ENCODE measurements at regions not wholly inside any gene's neighbourhood (a gene's known extent, or its start where the extent isn't known, plus 50 kb on each side); places are given as distances from the start of the nearest gene placed in this dataset.

DNA sequence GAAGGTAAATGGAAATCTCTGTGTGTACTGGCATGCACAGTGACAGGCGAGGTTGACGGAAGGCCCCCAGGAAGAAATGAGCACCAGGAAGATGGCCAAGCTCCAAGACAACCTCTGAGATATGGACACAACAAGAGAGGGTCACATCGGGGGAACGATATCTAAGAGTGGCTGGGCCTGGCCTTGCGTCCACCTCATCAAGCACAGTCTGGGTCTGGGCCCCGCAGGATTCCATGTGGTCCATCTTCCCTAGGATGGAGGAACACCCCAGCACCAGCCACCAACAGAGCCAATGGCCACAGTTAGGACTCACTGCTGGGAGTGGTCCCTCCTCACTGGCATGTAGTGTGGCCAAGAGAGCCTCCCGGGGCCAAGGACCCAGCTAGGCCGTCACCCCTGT is 272.6 kb upstream of the AGTR2 start:
- Mint-ChIP-seq H3K4me1 (peaks cover 31% of the 10 kb centered on the region), H3K9me3 (no peaks in the 10 kb centered on the region), H3K36me3 (ENCODE audit: low read depth) (peaks cover 20% of the 10 kb centered on the region), H3K4me3 (no peak overlapping the region), H3K27me3 (ENCODE audit: insufficient read depth) (no peaks in the 10 kb centered on the region), H3K27ac (no peak overlapping the region)
- Histone ChIP-seq H3K27me3 (ENCODE audit: control insufficient read depth, insufficient read depth, low read length, poor library complexity, severe bottlenecking) (no peaks in the 10 kb centered on the region), H3K9me3 (ENCODE audit: control insufficient read depth, low read length) (no peaks in the 10 kb centered on the region), H3K9ac (ENCODE audit: extremely low read depth, low read length, poor library complexity, severe bottlenecking) (no peak overlapping the region), H3K4me3 (ENCODE audit: low read length) (no peak overlapping the region), H3K27ac (ENCODE audit: low read depth, low read length) (no peak overlapping the region), H3K4me1 (ENCODE audit: control insufficient read depth, insufficient read depth, low read length) (no peaks in the 10 kb centered on the region), H3K36me3 (ENCODE audit: control insufficient read depth, insufficient read depth, low read length) (no peaks in the 10 kb centered on the region)
- TF ChIP-seq CTCF (conservative IDR thresholded peaks at IDR 0.05): no peak
- 97% methylated on average over 3 to 8 of the region's 8 CpGs for WGBS, 2 experiments (ENCODE audit: insufficient coverage in 1 of 2, insufficient read length in 1 of 2)
- DNase-seq: no peak

DNA sequence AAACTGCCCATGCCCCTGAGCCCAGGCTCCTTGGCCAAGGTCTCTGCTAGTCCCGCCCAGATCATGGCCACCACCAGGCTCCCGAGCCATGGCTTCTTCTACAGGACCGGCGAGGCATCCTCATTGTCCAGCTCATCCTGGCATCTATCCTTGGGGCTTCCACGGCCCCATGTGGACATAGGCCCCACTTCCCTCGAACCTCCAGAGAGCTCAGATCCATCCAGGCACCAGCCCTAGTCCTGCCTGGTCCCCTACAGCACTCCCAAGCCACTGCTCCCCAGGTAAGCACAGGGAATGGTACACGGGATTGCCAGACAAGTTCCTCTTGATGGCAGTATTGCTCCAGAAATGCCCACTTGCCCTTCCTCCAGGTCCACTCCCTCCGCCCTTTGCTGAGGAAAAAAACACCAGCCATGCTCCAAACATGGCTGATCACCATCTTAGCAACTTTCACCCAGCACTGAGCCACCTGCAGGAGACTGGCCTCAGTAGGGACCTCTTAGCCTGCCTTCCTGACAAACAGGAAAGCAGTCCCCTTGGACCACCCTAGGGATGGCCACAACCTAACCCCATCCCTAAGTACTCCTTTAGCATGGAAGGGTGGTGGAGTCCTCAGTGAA is 272.1 kb upstream of the AGTR2 start:
- Mint-ChIP-seq H3K4me3 (no peak overlapping the region), H3K9me3 (no peaks in the 10 kb centered on the region), H3K27ac (peak overlapping the region; percentile 16), H3K36me3 (ENCODE audit: low read depth) (peaks cover 20% of the 10 kb centered on the region), H3K4me1 (peaks cover 26% of the 10 kb centered on the region), H3K27me3 (ENCODE audit: insufficient read depth) (no peaks in the 10 kb centered on the region)
- no peak overlapping the region for H3K9ac ChIP-seq (ENCODE audit: extremely low read depth, low read length, poor library complexity, severe bottlenecking)
- peak; percentile 86 for DNase-seq
- no peak overlapping the region for H3K27ac ChIP-seq (ENCODE audit: low read depth, low read length)
- no peaks in the 10 kb centered on the region for H3K4me1 ChIP-seq (ENCODE audit: control insufficient read depth, insufficient read depth, low read length)
- no peaks in the 10 kb centered on the region for H3K36me3 ChIP-seq (ENCODE audit: control insufficient read depth, insufficient read depth, low read length)
- H3K9me3 ChIP-seq (ENCODE audit: control insufficient read depth, low read length): no peaks in the 10 kb centered on the region
- WGBS, 2 experiments (ENCODE audit: insufficient coverage in 1 of 2, insufficient read length in 1 of 2): 96 to 100% methylated on average over 3 to 8 of the region's 8 CpGs
- H3K27me3 ChIP-seq (ENCODE audit: control insufficient read depth, insufficient read depth, low read length, poor library complexity, severe bottlenecking): no peaks in the 10 kb centered on the region
- no peak overlapping the region for H3K4me3 ChIP-seq (ENCODE audit: low read length)
- peak; percentile 67 for TF ChIP-seq CTCF (conservative IDR thresholded peaks at IDR 0.05)

- Histone ChIP-seq H3K36me3 (ENCODE audit: control insufficient read depth, insufficient read depth, low read length) (no peaks in the 10 kb centered on the region), H3K27me3 (ENCODE audit: control insufficient read depth, insufficient read depth, low read length, poor library complexity, severe bottlenecking) (no peaks in the 10 kb centered on the region), H3K9ac (ENCODE audit: extremely low read depth, low read length, poor library complexity, severe bottlenecking) (no peak overlapping the region), H3K4me1 (ENCODE audit: control insufficient read depth, insufficient read depth, low read length) (no peaks in the 10 kb centered on the region), H3K4me3 (ENCODE audit: low read length) (no peak overlapping the region), H3K27ac (ENCODE audit: low read depth, low read length) (no peak overlapping the region), H3K9me3 (ENCODE audit: control insufficient read depth, low read length) (no peaks in the 10 kb centered on the region)
- Mint-ChIP-seq H3K9me3 (no peaks in the 10 kb centered on the region), H3K27ac (no peak overlapping the region), H3K36me3 (ENCODE audit: low read depth) (peaks cover 34% of the 10 kb centered on the region), H3K27me3 (ENCODE audit: insufficient read depth) (no peaks in the 10 kb centered on the region), H3K4me3 (no peak overlapping the region), H3K4me1 (peaks cover 19% of the 10 kb centered on the region)
- TF ChIP-seq CTCF (conservative IDR thresholded peaks at IDR 0.05): no peak
- WGBS, 2 experiments (ENCODE audit: insufficient coverage in 1 of 2, insufficient read length in 1 of 2): 68 to 80% methylated on average over 1 to 4 of the region's 4 CpGs
- no peak for DNase-seq
These were observed 270.1 kb upstream of the AGTR2 start for GRCh38 chrX:115900425-115900824.

Measured in endodermal cell (in vitro differentiated cells).